Testis (tissue), 2 donors: ENCODE measurements at regions not wholly inside any gene's neighbourhood (a gene's known extent, or its start where the extent isn't known, plus 50 kb on each side); places are given as distances from the start of the nearest gene placed in this dataset.

Source experiments
- DNase-seq: peaks from one replicate; pipeline ENCODE4 v3.0.0-alpha.2; 2019
- H3K27ac ChIP-seq, 2 donors: fragments of 200-600 bp; sonication (generic); one replicate each; pipeline ENCODE4 v1.5.1; 2019
- H3K27me3 ChIP-seq: fragments of 200-600 bp; sonication (generic); one replicate; pipeline ENCODE4 v1.5.1; 2019
- H3K36me3 ChIP-seq: fragments of 200-600 bp; sonication (generic); one replicate; pipeline ENCODE4 v1.5.1; 2017; ENCODE audit warnings: low read depth; ENCODE audit errors: missing control alignments
- H3K4me1 ChIP-seq: fragments of 200-600 bp; sonication (generic); one replicate; pipeline ENCODE4 v1.5.1; 2019
- H3K4me3 ChIP-seq, 2 donors: fragments of 200-600 bp; sonication (generic); one replicate each; pipeline ENCODE4 v1.5.1; 2017 to 2019
- H3K9me3 ChIP-seq: fragments of 200-600 bp; sonication (generic); one replicate; pipeline ENCODE4 v1.5.1; 2017
- CTCF ChIP-seq, 3 experiments: fragments of 450-650 bp in 2 of 3; fragments of 200-600 bp in 1 of 3; sonication (generic) in 1 of 3; IDR thresholded peaks; one replicate each; pipeline ENCODE4 v1.5.1; 2016 to 2019; ENCODE audit warnings: antibody characterized with exemption in 3 of 3, mild to moderate bottlenecking in 2 of 3, moderate library complexity in 1 of 3
- POLR2A ChIP-seq: fragments of 450-650 bp; IDR thresholded peaks from one replicate; pipeline ENCODE4 v1.6.1; 2017; ENCODE audit warnings: antibody characterized with exemption, mild to moderate bottlenecking, moderate library complexity
- WGBS, 2 donors: methylation state at CpG; one replicate each; pipeline ENCODE4 v1.1.5; 2018; 5-methylcytosine and 5-hydroxymethylcytosine counted together
- intact Hi-C: fragments of 100-400 bp; cut with DNase I; formaldehyde crosslinking; loops from one replicate; pipeline ENCODE4 v1.15.1; 2023; ENCODE audit warnings: low total_unique reads

GRCh38 chr12:65537978-65538377 is 259.5 kb downstream of the MSRB3 start:
- no peak for DNase-seq
- Histone ChIP-seq H3K27ac (no peak overlapping the region), H3K4me1 (no peaks in the 10 kb centered on the region), H3K9me3 (no peaks in the 10 kb centered on the region), H3K27me3 (no peaks in the 10 kb centered on the region), H3K4me3 (no peak overlapping the region), H3K36me3 (no peaks in the 10 kb centered on the region)
- intact Hi-C loops: no loop called here
- TF ChIP-seq CTCF (IDR thresholded peaks at IDR 0.05): no peak
- no peak for TF ChIP-seq POLR2A
- WGBS, 2 donors: 92 to 93% methylated on average over 1 of the region's 1 CpG

GRCh38 chr12:65539023-65539422 is 260.5 kb downstream of the MSRB3 start:
- no peak overlapping the region for H3K4me3 ChIP-seq
- no peak for DNase-seq
- H3K9me3 ChIP-seq: no peaks in the 10 kb centered on the region
- no peaks in the 10 kb centered on the region for H3K27me3 ChIP-seq
- intact Hi-C loops: no loop called here
- no peak overlapping the region for H3K27ac ChIP-seq
- no peaks in the 10 kb centered on the region for H3K36me3 ChIP-seq
- H3K4me1 ChIP-seq: no peaks in the 10 kb centered on the region
- WGBS, 2 donors: 88 to 92% methylated on average over 1 of the region's 1 CpG
- TF ChIP-seq CTCF (IDR thresholded peaks at IDR 0.05) (no peak), POLR2A (no peak)

- Histone ChIP-seq H3K27me3 (no peaks in the 10 kb centered on the region), H3K36me3 (no peaks in the 10 kb centered on the region), H3K27ac (no peak overlapping the region), H3K4me3 (no peak overlapping the region), H3K4me1 (no peaks in the 10 kb centered on the region), H3K9me3 (no peaks in the 10 kb centered on the region)
- no peak for TF ChIP-seq CTCF (IDR thresholded peaks at IDR 0.05)
- no peak for TF ChIP-seq POLR2A
- intact Hi-C loops: no loop called here
- 95 to 100% methylated on average over 1 of the region's 1 CpG for WGBS, 2 donors
- DNase-seq: no peak
These were observed 261.7 kb downstream of the MSRB3 start for GRCh38 chr12:65540140-65540539.

GRCh38 chr12:65546528-65546927 is 268.0 kb downstream of the MSRB3 start:
- no peak overlapping the region for H3K27ac ChIP-seq
- 54 to 56% methylated on average over 4 of the region's 4 CpGs for WGBS, 2 donors
- TF ChIP-seq CTCF (IDR thresholded peaks at IDR 0.05) (no peak), POLR2A (no peak)
- no peaks in the 10 kb centered on the region for H3K4me1 ChIP-seq
- no peaks in the 10 kb centered on the region for H3K27me3 ChIP-seq
- no peaks in the 10 kb centered on the region for H3K36me3 ChIP-seq
- intact Hi-C loops: no loop called here
- no peak overlapping the region for H3K4me3 ChIP-seq
- no peaks in the 10 kb centered on the region for H3K9me3 ChIP-seq
- no peak for DNase-seq

GRCh38 chr12:65556676-65557437 is 267.4 kb upstream of the HMGA2 start:
- peak; percentile 91 for DNase-seq
- no peaks in the 10 kb centered on the region for H3K27me3 ChIP-seq
- no peaks in the 10 kb centered on the region for H3K9me3 ChIP-seq
- H3K4me3 ChIP-seq: peak overlapping the region in 1 of 2 donors; percentile 0
- H3K36me3 ChIP-seq: no peaks in the 10 kb centered on the region
- no peaks in the 10 kb centered on the region for H3K4me1 ChIP-seq
- no peak overlapping the region for H3K27ac ChIP-seq
- intact Hi-C loops: no loop called here
- TF ChIP-seq CTCF (IDR thresholded peaks at IDR 0.05) (peak; percentile 61 to 85 (median 73)), POLR2A (no peak)
- 22 to 27% methylated on average over 16 to 22 of the region's 22 CpGs for WGBS, 2 donors
